Gastrocnemius medialis (tissue), 4 donors: ENCODE measurements at regions not wholly inside any gene's neighbourhood (a gene's known extent, or its start where the extent isn't known, plus 50 kb on each side); places are given as distances from the start of the nearest gene placed in this dataset.

Source experiments
- ATAC-seq, 2 donors: fragments of 150-250 bp; one replicate each; pipeline ENCODE4 v1.9.1; 2016
- DNase-seq, 2 donors: peaks; one replicate each; pipeline ENCODE4 v3.0.0-alpha.2; 2019
- H3K27ac ChIP-seq, 4 donors: fragments of 200-600 bp; sonication (generic); 1 replicate in 1 of 4; 2 replicates in 3 of 4; pipeline ENCODE4 v1.5.1; 2016 to 2018; ENCODE audit warnings: mild to moderate bottlenecking in 2 of 4, moderate library complexity in 1 of 4
- H3K27me3 ChIP-seq, 3 donors: fragments of 200-600 bp; sonication (generic) in 2 of 3; 1 replicate in 1 of 3; 2 replicates in 2 of 3; pipeline versions ENCODE4 v1.5.1 to v1.6.0; 2016 to 2019; ENCODE audit warnings: mild to moderate bottlenecking in 1 of 3, moderate library complexity in 1 of 3
- H3K36me3 ChIP-seq, 2 donors: fragments of 200-600 bp; sonication (generic) in 1 of 2; one replicate each; pipeline ENCODE4 v1.5.1; 2017 to 2018
- H3K4me1 ChIP-seq, 2 donors: fragments of 200-600 bp; sonication (generic) in 1 of 2; one replicate each; pipeline ENCODE4 v1.5.1; 2016 to 2017; ENCODE audit warnings: mild to moderate bottlenecking in 2 of 2
- H3K4me3 ChIP-seq, 4 donors: fragments of 200-600 bp; sonication (generic) in 3 of 4; 1 replicate in 1 of 4; 2 replicates in 3 of 4; pipeline ENCODE4 v1.5.1; 2016 to 2019; ENCODE audit warnings: mild to moderate bottlenecking in 2 of 4
- H3K9me3 ChIP-seq, 3 donors: fragments of 200-600 bp; sonication (generic) in 2 of 3; 1 replicate in 1 of 3; 2 replicates in 2 of 3; pipeline ENCODE4 v1.5.1; 2016 to 2019
- POLR2A ChIP-seq, 2 donors: fragments of 450-650 bp; IDR thresholded peaks; one replicate each; pipeline ENCODE4 v1.6.1; 2017; ENCODE audit warnings: antibody characterized with exemption in 2 of 2, mild to moderate bottlenecking in 2 of 2, moderate library complexity in 2 of 2
- in situ Hi-C, 4 donors: fragments of 200-750 bp; cut with MboI; loops; one replicate each; pipeline versions ENCODE4 v1.15.0 to v1.8.0; 2017; ENCODE audit warnings: low sequenced_read_pairs in 4 of 4
- intact Hi-C: fragments of 100-400 bp; cut with DNase I; formaldehyde crosslinking; loops from one replicate; pipeline ENCODE4 v1.15.1; 2023; ENCODE audit warnings: low total_unique reads
- TF ChIP-seq, protein P1 (sequence below), 5 experiments: fragments of 450-650 bp in 3 of 5; fragments of 200-600 bp in 2 of 5; sonication (generic) in 2 of 5; IDR thresholded peaks in 4 of 5; conservative IDR thresholded peaks in 1 of 5; 1 replicate in 4 of 5; 2 replicates in 1 of 5; pipeline ENCODE4 v1.5.1; 2016 to 2019; ENCODE audit warnings: antibody characterized with exemption in 5 of 5, mild to moderate bottlenecking in 3 of 5, moderate library complexity in 3 of 5

- no peak for ATAC-seq
- H3K36me3 ChIP-seq = no peaks in the 10 kb centered on the region
- intact Hi-C loops (no loop called here), in situ Hi-C loops (loop anchor here in 1 of 4 donors (10.0 kb wide), 1 partner anchor 121 kb away; no protein-coding TSS in a partner anchor)
- no peak overlapping the region for H3K27ac ChIP-seq
- TF ChIP-seq, protein P1, sequence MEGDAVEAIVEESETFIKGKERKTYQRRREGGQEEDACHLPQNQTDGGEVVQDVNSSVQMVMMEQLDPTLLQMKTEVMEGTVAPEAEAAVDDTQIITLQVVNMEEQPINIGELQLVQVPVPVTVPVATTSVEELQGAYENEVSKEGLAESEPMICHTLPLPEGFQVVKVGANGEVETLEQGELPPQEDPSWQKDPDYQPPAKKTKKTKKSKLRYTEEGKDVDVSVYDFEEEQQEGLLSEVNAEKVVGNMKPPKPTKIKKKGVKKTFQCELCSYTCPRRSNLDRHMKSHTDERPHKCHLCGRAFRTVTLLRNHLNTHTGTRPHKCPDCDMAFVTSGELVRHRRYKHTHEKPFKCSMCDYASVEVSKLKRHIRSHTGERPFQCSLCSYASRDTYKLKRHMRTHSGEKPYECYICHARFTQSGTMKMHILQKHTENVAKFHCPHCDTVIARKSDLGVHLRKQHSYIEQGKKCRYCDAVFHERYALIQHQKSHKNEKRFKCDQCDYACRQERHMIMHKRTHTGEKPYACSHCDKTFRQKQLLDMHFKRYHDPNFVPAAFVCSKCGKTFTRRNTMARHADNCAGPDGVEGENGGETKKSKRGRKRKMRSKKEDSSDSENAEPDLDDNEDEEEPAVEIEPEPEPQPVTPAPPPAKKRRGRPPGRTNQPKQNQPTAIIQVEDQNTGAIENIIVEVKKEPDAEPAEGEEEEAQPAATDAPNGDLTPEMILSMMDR (IDR thresholded peaks at IDR 0.05 in 4 of 5, conservative IDR thresholded peaks at IDR 0.05 in 1 of 5) = no peak
- no peak for TF ChIP-seq POLR2A (IDR thresholded peaks at IDR 0.05)
- H3K4me3 ChIP-seq = no peak overlapping the region
- H3K27me3 ChIP-seq = no peaks in the 10 kb centered on the region
- H3K4me1 ChIP-seq = peaks cover 17 to 19% of the 10 kb centered on the region in 2 donors
- H3K9me3 ChIP-seq = no peaks in the 10 kb centered on the region
- DNase-seq = no peak
Observed at GRCh38 chr6:7045331-7045730, 62.4 kb upstream of the RREB1 start.

GRCh38 chr6:7045746-7046145 lies 62.0 kb upstream of the RREB1 start:
- Histone ChIP-seq H3K4me1 (peaks cover 19% of the 10 kb centered on the region in 2 donors), H3K27ac (no peak overlapping the region), H3K4me3 (no peak overlapping the region), H3K27me3 (no peaks in the 10 kb centered on the region), H3K9me3 (no peaks in the 10 kb centered on the region), H3K36me3 (no peaks in the 10 kb centered on the region)
- in situ Hi-C loops (loop anchor here in 1 of 4 donors (10.0 kb wide), 1 partner anchor 121 kb away; no protein-coding TSS in a partner anchor), intact Hi-C loops (no loop called here)
- TF ChIP-seq, protein P1 (IDR thresholded peaks at IDR 0.05 in 4 of 5, conservative IDR thresholded peaks at IDR 0.05 in 1 of 5) = no peak
- TF ChIP-seq POLR2A (IDR thresholded peaks at IDR 0.05) = no peak
- ATAC-seq (no peak), DNase-seq (no peak)

GRCh38 chr6:7047128-7047527 lies 60.6 kb upstream of the RREB1 start:
- Histone ChIP-seq H3K4me3 (no peak overlapping the region), H3K9me3 (no peaks in the 10 kb centered on the region), H3K36me3 (no peaks in the 10 kb centered on the region), H3K27ac (no peak overlapping the region), H3K4me1 (peaks cover 19 to 25% of the 10 kb centered on the region in 2 donors), H3K27me3 (no peaks in the 10 kb centered on the region)
- TF ChIP-seq, protein P1 (IDR thresholded peaks at IDR 0.05 in 4 of 5, conservative IDR thresholded peaks at IDR 0.05 in 1 of 5) = no peak
- TF ChIP-seq POLR2A (IDR thresholded peaks at IDR 0.05) = no peak
- in situ Hi-C loops (loop anchor here in 1 of 4 donors (10.0 kb wide), 1 partner anchor 122 kb away; no protein-coding TSS in a partner anchor), intact Hi-C loops (no loop called here)
- ATAC-seq (no peak), DNase-seq (no peak)

DNA sequence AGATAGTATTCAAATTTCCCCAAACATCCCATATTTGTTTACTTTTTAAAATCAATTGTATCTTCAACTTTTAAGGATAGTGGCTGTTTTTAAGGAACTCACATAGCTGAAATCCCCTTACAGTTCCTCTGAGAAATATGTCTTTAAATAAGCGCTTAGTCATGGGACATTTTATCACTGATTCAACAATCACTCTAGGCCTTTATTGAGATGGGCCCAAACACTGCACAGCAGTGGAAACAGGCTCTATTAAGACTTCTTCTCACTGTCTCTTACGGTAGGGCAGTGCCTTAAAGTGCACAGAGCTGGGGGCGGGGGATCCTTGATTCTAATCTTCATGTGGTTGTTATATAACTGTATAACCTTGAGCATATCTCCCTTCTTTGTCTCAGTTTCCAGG lies 59.8 kb upstream of the RREB1 start:
- TF ChIP-seq, protein P1 (IDR thresholded peaks at IDR 0.05 in 4 of 5, conservative IDR thresholded peaks at IDR 0.05 in 1 of 5) = no peak
- no peak for TF ChIP-seq POLR2A (IDR thresholded peaks at IDR 0.05)
- Histone ChIP-seq H3K36me3 (no peaks in the 10 kb centered on the region), H3K9me3 (no peaks in the 10 kb centered on the region), H3K4me1 (peaks cover 16 to 22% of the 10 kb centered on the region in 2 donors), H3K27ac (peak overlapping the region in 3 of 4 donors; percentile 8 to 55 (median 44)), H3K27me3 (no peaks in the 10 kb centered on the region), H3K4me3 (no peak overlapping the region)
- in situ Hi-C loops (loop anchor here in 1 of 4 donors (10.0 kb wide), 1 partner anchor 123 kb away; no protein-coding TSS in a partner anchor), intact Hi-C loops (no loop called here)
- ATAC-seq (no peak), DNase-seq (no peak)

DNA sequence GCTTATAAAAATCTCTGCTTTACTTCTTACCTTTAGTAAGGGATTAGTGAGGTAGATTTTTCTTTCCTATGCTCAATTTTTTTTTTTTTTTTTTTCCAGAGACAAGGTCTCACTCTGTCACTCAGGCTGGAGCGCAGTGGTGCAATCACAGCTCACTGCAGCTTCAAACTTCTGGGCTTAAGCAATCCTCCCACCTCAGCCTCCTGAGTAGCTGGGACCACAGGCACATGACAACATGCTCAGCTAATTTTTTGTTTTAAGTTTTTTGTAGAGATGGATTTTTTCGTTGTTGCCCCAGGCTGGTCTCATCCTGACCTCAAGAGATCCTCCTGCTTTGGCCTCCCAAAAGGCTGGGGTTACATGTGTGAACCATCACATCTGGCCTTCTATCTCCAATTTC lies 58.9 kb upstream of the RREB1 start:
- Histone ChIP-seq H3K4me1 (peaks cover 12 to 18% of the 10 kb centered on the region in 2 donors), H3K36me3 (no peaks in the 10 kb centered on the region), H3K27ac (peak overlapping the region in 1 of 4 donors; percentile 55), H3K9me3 (no peaks in the 10 kb centered on the region), H3K4me3 (no peak overlapping the region), H3K27me3 (no peaks in the 10 kb centered on the region)
- ATAC-seq (no peak), DNase-seq (no peak)
- in situ Hi-C loops (loop anchor here in 1 of 4 donors (10.0 kb wide), 1 partner anchor 124 kb away; no protein-coding TSS in a partner anchor), intact Hi-C loops (no loop called here)
- TF ChIP-seq POLR2A (IDR thresholded peaks at IDR 0.05) = no peak
- TF ChIP-seq, protein P1 (IDR thresholded peaks at IDR 0.05 in 4 of 5, conservative IDR thresholded peaks at IDR 0.05 in 1 of 5) = no peak
